Kidney (tissue), 13 donors: ENCODE measurements at regions not wholly inside any gene's neighbourhood (a gene's known extent, or its start where the extent isn't known, plus 50 kb on each side); places are given as distances from the start of the nearest gene placed in this dataset.

Experiments used
- DNase-seq, 5 donors: peaks; one replicate each; pipeline ENCODE4 v3.0.0-alpha.2; 2013 to 2020
- FAIRE-seq: peaks from 2 replicates; lab custom pipeline; 2012; peaks lifted over from hg19 to GRCh38; lab: Jason Lieb, UNC
- H3K27ac ChIP-seq, 2 donors: one replicate each; pipeline ENCODE4 v1.7.0; 2013; ENCODE audit warnings: low read depth in 2 of 2, low read length in 2 of 2, inconsistent platforms in 1 of 2
- H3K27me3 ChIP-seq: one replicate; pipeline ENCODE4 v1.7.1; 2013; ENCODE audit warnings: low read length, inconsistent platforms; ENCODE audit not compliant: control insufficient read depth, insufficient read depth
- H3K36me3 ChIP-seq, 3 donors: one replicate each; pipeline versions ENCODE4 v1.7.0 to v1.7.1; 2013; ENCODE audit warnings: low read length in 3 of 3, control low read depth in 1 of 3, inconsistent platforms in 1 of 3; ENCODE audit not compliant: insufficient read depth in 3 of 3, control insufficient read depth in 2 of 3
- H3K4me1 ChIP-seq, 3 donors: one replicate each; pipeline versions ENCODE4 v1.7.0 to v1.7.1; 2013; ENCODE audit warnings: low read length in 3 of 3, inconsistent platforms in 1 of 3, low read depth in 1 of 3; ENCODE audit not compliant: control insufficient read depth in 2 of 3, insufficient read depth in 2 of 3
- H3K4me3 ChIP-seq, 3 donors: one replicate each; pipeline versions ENCODE4 v1.7.0 to v1.8.1; 2013; ENCODE audit warnings: low read length in 3 of 3, control low read depth in 1 of 3, inconsistent platforms in 1 of 3
- H3K9ac ChIP-seq, 3 donors: one replicate each; pipeline versions ENCODE4 v1.7.0 to v1.7.1; 2013; ENCODE audit warnings: low read length in 3 of 3, control low read depth in 1 of 3, inconsistent platforms in 1 of 3
- H3K9me3 ChIP-seq, 3 donors: one replicate each; pipeline versions ENCODE4 v1.7.0 to v1.7.1; 2013; ENCODE audit warnings: low read length in 3 of 3, control low read depth in 1 of 3, inconsistent platforms in 1 of 3; ENCODE audit not compliant: control insufficient read depth in 2 of 3, insufficient read depth in 1 of 3
- intact Hi-C: fragments of 100-400 bp; cut with DNase I; formaldehyde crosslinking; loops from one replicate; pipeline ENCODE4 v1.11.1; 2022
- TF ChIP-seq, protein P1 (sequence below): IDR thresholded peaks from 3 replicates; pipeline ENCODE4 v1.5.1; 2012; ENCODE audit warnings: mild to moderate bottlenecking, moderate library complexity, borderline replicate concordance; ENCODE audit not compliant: insufficient read depth; ENCODE audit errors: extremely low read depth
- donor health status: control.
- donor health status: control.
- donor health status: control.
- donor health status: control.
- donor health status: control.
- donor health status: DM: yes; HTN: yes; CAD: no.
- donor health status: Normal renal cell carcinoma (clear cell type).

DNA sequence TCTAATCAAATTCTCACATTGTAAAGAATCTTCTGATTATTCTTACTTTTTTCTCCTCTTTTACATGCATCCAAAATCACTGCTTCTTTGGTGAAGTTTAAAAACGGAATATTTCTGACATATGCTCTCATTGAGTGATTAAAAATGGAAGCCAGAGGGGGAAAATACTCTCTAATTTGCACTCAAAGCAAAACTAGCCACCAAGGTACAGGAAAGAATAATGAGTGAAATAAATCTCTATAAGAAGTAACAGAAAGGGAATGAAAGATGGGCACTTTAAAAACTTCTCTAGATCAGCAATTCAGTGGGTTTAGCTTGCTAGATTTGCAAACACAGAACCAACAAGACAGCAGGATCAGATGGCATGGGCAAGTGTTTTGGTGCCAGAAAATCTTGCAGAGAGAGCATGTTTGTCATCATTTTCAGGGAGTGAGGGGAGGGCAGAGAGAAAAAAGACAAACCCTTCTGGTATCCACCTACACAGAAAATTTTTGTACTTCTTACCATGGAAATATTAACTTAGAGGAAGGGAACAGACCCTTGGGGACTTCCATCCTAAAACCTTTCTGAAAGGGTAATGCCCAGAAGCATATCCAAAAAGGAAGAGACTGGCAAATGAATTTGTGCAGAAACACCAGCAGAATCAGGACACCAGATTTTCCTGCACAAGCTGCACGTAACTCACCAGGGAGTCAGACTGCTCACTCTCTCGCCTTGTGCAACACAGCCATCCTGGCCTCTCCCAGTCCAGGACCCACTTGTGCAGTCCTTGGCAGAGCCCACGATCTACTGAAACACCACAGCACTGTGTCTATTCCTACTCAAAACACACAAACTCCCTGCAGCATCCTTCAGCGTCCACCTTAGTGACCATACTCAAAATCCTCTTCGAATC, 270.2 kb upstream of the PRDM1 start:
- Histone ChIP-seq H3K9ac (no peak overlapping the region), H3K36me3 (no peaks in the 10 kb centered on the region), H3K4me1 (no peaks in the 10 kb centered on the region), H3K27ac (no peak overlapping the region), H3K4me3 (no peak overlapping the region), H3K27me3 (no peaks in the 10 kb centered on the region), H3K9me3 (no peaks in the 10 kb centered on the region)
- intact Hi-C loops: no loop called here
- no peak for DNase-seq
- no peak for FAIRE-seq
- TF ChIP-seq, protein P1, sequence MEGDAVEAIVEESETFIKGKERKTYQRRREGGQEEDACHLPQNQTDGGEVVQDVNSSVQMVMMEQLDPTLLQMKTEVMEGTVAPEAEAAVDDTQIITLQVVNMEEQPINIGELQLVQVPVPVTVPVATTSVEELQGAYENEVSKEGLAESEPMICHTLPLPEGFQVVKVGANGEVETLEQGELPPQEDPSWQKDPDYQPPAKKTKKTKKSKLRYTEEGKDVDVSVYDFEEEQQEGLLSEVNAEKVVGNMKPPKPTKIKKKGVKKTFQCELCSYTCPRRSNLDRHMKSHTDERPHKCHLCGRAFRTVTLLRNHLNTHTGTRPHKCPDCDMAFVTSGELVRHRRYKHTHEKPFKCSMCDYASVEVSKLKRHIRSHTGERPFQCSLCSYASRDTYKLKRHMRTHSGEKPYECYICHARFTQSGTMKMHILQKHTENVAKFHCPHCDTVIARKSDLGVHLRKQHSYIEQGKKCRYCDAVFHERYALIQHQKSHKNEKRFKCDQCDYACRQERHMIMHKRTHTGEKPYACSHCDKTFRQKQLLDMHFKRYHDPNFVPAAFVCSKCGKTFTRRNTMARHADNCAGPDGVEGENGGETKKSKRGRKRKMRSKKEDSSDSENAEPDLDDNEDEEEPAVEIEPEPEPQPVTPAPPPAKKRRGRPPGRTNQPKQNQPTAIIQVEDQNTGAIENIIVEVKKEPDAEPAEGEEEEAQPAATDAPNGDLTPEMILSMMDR: no peak

DNA sequence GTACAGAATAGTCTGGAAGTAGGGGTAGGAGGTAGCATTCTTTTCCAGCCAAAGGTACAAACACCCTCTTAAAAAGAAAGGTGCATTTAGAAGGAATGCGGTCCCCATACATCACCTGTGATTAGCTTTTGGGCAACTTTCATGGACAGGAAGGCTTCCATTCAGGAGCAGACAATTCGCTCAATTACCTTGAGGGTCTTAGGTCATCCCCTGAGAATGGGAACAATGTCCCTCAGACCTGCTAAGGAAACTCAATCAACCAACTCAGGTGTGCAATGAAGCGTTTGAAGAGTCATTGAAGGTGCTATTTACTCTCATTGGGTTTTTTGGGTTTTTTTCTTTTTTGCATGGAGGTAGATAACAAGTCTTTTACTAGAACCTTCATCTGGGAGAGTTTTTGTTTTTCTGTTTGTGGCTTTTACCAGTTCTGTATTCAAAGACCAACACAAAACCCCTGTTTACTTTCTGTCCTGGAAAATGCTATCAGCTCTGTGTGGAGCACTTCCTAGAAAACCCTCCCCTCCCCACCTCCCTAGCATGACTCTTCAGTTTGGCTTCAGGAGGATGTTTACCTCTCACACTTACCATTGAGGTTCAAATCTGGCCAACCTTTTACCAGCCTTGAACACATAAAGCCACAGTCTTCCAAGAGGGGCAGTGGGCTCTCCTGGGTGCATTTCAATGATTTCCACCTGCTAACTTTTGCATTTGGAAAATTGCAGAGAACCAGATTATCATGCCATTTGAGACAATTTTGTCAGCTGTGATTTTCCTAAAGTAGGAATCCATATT, 271.2 kb upstream of the PRDM1 start:
- H3K4me1 ChIP-seq: peaks cover 0 to 4% (median 0%) of the 10 kb centered on the region in 3 donors
- H3K9me3 ChIP-seq: no peaks in the 10 kb centered on the region
- DNase-seq: no peak
- H3K27me3 ChIP-seq: no peaks in the 10 kb centered on the region
- no peak overlapping the region for H3K4me3 ChIP-seq
- H3K9ac ChIP-seq: no peak overlapping the region
- no peak for FAIRE-seq
- H3K27ac ChIP-seq: no peak overlapping the region
- TF ChIP-seq, protein P1: no peak
- intact Hi-C loops: no loop called here
- H3K36me3 ChIP-seq: no peaks in the 10 kb centered on the region

DNA sequence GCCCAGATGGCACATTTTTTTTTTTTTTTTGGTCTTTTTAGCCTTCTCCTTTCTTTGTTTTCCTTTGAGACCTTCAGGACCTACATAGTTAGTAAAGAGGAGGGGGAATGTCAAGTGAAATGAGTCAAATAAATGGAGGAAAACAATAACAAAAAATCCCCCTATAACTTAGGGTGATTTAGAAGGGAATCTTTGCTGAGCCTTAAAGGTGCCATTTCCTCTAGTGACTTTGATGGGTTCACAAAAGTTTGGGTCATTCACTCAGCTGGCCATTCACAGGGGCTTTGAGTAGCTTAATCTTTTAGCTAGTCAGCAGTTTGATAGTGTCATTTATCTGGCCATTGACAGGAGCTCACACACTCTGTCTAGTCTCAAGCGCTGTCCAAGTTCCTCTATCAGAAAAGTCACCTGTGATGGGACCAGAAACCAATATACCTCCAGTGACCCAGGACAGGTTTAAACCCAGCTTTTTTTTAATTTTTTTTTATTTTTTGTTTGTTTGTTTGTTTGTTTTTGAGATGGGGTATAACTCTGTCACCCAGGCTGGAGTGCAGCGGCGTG, 275.1 kb upstream of the PRDM1 start:
- no peaks in the 10 kb centered on the region for H3K36me3 ChIP-seq
- intact Hi-C loops: no loop called here
- TF ChIP-seq, protein P1: no peak
- H3K27me3 ChIP-seq: no peaks in the 10 kb centered on the region
- H3K9ac ChIP-seq: no peak overlapping the region
- no peak overlapping the region for H3K4me3 ChIP-seq
- H3K27ac ChIP-seq: no peak overlapping the region
- H3K9me3 ChIP-seq: no peaks in the 10 kb centered on the region
- DNase-seq: no peak
- H3K4me1 ChIP-seq: peaks cover 0 to 4% (median 0%) of the 10 kb centered on the region in 3 donors
- FAIRE-seq: no peak
